H54 (cell line): ENCODE measurements at regions not wholly inside any gene's neighbourhood (a gene's known extent, or its start where the extent isn't known, plus 50 kb on each side); places are given as distances from the start of the nearest gene placed in this dataset.

Experiments used
- DNase-seq: peaks from one replicate; pipeline ENCODE4 v3.0.0; 2011; ENCODE audit warnings: low spot score, mixed read lengths; ENCODE audit not compliant: insufficient read length
- FAIRE-seq: peaks from 3 replicates; lab custom pipeline; 2011; peaks lifted over from hg19 to GRCh38; lab: Jason Lieb, UNC
- POLR2A ChIP-seq: IDR thresholded peaks from 2 replicates; pipeline ENCODE4 v1.6.1; 2011; ENCODE audit warnings: low read depth, mild to moderate bottlenecking, low read length

DNA sequence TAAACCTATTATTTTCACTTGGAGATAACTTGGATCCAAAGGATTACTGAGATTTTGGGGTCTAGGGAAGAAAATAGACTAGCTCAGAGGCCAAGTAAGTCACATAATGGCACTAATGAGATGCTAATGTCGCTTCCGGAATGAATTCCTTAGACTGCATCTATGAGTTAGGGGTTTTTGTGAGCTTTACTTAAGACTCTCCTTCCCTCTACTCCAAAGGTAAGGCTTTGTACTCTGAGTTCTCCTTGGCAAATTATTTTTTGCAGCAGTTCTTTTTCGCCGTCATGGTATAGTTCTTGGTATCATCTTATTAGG, 143.9 kb upstream of the KLF14 start:
- DNase-seq (no peak), FAIRE-seq (no peak)
- no peak for TF ChIP-seq POLR2A

DNA sequence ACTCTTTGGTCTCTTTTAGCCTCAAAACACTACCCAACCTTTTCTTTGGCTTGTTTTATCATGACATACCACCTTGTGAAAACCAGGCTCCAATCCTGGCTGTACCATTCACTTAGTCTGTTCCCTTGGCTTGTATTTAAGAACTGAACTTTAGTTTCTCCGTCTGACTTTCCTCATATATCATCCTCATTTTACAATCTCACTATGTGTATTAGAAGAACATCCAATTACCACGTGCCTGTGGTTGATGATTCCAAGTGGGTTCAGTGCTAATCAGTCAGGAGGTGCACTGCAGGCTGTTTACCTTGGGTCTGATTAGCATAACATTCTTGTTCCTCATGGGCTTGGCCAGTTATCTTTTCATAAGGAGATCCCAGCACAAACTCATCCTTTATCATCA, 144.8 kb upstream of the KLF14 start:
- no peak for FAIRE-seq
- no peak for DNase-seq
- no peak for TF ChIP-seq POLR2A

GRCh38 chr7:130879191-130879590, 145.2 kb upstream of the KLF14 start:
- no peak for TF ChIP-seq POLR2A
- DNase-seq (no peak), FAIRE-seq (no peak)

- no peak for TF ChIP-seq POLR2A
- FAIRE-seq: no peak
- DNase-seq: no peak
Observed at GRCh38 chr7:130880668-130881067, 146.7 kb upstream of the KLF14 start.

- DNase-seq (no peak), FAIRE-seq (no peak)
- TF ChIP-seq POLR2A: no peak
Observed at GRCh38 chr7:130881091-130881798, 147.2 kb upstream of the KLF14 start.

GRCh38 chr7:130881799-130882141, 147.8 kb upstream of the KLF14 start:
- FAIRE-seq (no peak), DNase-seq (no peak)
- no peak for TF ChIP-seq POLR2A

DNA sequence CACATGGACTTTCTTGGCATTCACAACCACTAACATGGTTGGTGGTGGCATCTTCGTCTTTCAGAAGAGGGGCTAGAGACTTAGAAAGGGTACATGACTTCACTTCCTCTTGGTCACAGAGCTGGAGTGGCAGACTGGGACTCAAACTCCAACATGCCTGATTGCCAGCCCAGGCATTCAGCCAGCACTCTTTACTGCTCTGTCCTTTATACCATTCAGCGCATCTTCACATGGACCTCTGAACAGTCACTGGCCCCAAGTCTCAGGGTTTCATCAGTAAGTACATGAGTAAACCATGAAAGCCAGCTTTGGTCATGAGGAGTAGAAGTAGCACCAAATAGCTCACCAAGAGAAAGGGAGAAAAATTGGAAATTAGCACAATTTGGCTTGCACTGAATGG, 148.4 kb upstream of the KLF14 start:
- FAIRE-seq: no peak
- TF ChIP-seq POLR2A: no peak
- no peak for DNase-seq

- FAIRE-seq (no peak), DNase-seq (no peak)
- no peak for TF ChIP-seq POLR2A
Observed at GRCh38 chr7:130883928-130884327, 149.9 kb upstream of the KLF14 start.

GRCh38 chr7:130884437-130885417, 150.7 kb upstream of the KLF14 start:
- DNase-seq (no peak), FAIRE-seq (no peak)
- no peak for TF ChIP-seq POLR2A

- FAIRE-seq (no peak), DNase-seq (no peak)
- no peak for TF ChIP-seq POLR2A
Observed at GRCh38 chr7:130886438-130887135, 152.6 kb upstream of the KLF14 start.

DNA sequence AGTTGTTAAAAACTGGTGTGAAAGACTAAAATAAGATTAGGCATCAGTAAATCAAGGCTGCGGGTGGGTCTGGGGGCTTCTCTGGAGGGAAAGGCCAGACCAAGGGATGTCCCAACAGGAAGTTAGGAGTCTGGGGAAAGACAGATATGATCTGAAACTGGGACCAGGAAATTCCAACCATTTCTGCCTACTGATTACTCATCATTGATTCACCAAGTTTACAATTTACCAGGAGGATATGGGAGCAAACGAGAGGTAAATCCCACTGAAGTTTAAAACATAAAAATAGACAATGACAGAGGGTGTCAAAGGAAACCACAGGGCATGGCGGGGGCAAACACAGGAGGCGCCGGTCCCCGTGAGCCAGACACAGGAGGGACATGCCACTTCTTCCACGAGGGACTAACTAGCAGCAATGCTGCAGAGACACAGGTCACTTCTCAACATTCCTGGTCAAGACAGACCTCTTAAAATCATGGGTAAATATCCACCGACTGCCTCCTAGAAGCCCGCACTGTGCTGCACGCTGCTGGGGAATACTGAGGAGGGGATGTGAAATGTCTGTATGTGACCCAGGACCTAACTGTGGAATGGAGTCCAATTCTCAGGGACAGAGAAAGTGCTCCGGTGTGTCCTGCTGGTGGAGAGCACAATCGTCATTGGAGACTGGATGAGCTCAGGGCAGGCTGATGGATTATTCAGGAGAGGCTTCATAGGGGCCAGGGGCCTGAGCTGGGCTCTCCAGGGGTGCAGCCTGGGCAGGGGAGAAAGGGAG, 153.4 kb upstream of the KLF14 start:
- no peak for DNase-seq
- FAIRE-seq: no peak
- no peak for TF ChIP-seq POLR2A

DNA sequence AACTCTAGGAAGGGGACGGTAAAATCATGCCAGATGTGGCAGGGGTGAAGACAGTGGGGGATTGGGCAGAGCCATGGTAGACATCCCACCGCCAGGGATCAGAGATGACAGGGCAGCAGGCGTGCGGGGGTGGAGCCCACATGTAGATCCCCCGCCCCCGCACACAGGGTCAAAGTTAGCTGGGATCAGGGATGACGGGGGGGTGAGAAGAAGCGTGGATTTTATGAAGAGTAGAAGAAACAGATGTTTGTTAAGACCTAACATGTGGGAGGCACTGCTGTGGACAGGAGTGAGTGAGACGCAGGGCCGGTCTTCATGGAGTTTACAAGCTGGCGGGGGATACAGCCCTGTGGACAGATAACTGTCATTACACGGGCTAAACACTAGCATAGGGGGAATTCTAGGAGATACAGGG, 154.0 kb upstream of the KLF14 start:
- DNase-seq (no peak), FAIRE-seq (no peak)
- no peak for TF ChIP-seq POLR2A

- DNase-seq: no peak
- no peak for FAIRE-seq
- TF ChIP-seq POLR2A: no peak
Observed at GRCh38 chr7:130888468-130888867, 154.5 kb upstream of the KLF14 start.
